ENCODE measurements at regions not wholly inside any gene's neighbourhood (a gene's known extent, or its start where the extent isn't known, plus 50 kb on each side); places are given as distances from the start of the nearest gene placed in this dataset.

DNA sequence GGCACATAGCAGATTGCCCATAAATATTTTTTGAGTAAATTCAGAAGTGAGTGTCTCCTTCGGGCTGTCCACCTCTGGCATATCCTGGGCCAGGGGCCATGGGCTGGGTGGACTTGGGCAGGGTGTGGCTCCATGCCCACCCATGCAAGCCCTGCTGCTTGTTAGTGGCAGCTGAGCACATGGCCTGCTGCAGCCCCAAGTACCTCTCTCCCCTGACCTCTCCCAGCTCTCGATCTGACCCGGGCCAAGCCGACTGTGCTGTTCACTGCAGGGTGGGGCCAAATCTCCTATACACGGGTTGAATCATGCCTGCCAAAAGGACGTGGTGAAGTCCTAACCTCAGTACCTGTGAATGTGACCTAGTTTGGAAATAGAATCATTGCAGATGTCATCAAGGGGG, 132.5 kb upstream of the C1orf174 start:
- intact Hi-C loops (cut with DNase I; ENCODE audit: low total_unique reads) = no loop called here
- DNase-seq = no peak
- Histone ChIP-seq H3K4me1 (no peaks in the 10 kb centered on the region), H3K27ac (no peak overlapping the region), H3K36me3 (ENCODE audit: low read depth, missing control alignments) (no peaks in the 10 kb centered on the region), H3K9me3 (no peaks in the 10 kb centered on the region), H3K4me3 (no peak overlapping the region), H3K27me3 (no peaks in the 10 kb centered on the region)
- TF ChIP-seq, protein P1, sequence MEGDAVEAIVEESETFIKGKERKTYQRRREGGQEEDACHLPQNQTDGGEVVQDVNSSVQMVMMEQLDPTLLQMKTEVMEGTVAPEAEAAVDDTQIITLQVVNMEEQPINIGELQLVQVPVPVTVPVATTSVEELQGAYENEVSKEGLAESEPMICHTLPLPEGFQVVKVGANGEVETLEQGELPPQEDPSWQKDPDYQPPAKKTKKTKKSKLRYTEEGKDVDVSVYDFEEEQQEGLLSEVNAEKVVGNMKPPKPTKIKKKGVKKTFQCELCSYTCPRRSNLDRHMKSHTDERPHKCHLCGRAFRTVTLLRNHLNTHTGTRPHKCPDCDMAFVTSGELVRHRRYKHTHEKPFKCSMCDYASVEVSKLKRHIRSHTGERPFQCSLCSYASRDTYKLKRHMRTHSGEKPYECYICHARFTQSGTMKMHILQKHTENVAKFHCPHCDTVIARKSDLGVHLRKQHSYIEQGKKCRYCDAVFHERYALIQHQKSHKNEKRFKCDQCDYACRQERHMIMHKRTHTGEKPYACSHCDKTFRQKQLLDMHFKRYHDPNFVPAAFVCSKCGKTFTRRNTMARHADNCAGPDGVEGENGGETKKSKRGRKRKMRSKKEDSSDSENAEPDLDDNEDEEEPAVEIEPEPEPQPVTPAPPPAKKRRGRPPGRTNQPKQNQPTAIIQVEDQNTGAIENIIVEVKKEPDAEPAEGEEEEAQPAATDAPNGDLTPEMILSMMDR (IDR thresholded peaks at IDR 0.05) = no peak
- no peak for TF ChIP-seq POLR2A (IDR thresholded peaks at IDR 0.05)
- WGBS, 2 donors = 76 to 80% methylated on average over 6 of the region's 6 CpGs

DNA sequence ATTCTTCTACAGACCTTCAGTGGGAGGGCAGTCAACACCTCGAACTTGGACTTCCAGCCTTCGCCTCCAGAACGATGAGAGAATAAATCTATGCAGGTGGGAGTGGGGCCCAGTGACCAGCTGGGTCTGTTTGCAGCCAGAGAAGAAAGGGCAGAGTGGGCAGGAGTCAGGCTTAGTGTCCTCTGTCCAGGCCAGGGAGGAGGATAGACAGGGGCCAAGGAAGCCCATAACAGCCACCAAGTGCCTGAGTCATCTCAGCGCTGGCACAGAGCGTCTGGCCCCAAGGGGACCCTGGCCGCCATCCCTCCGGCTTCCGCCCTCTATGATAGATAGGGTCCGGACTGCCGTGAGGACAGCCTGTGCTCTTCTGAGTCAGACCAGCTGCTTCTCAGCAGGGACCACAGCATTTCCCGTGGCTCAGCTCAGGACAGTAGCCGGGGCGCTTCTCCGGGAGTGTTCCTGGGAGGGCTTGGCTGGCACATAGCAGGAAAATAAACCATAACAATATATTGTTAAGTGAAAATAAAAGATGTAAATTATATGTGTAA, 133.1 kb upstream of the C1orf174 start:
- WGBS, 2 donors = 58 to 63% methylated on average over 14 of the region's 14 CpGs
- intact Hi-C loops (cut with DNase I; ENCODE audit: low total_unique reads) = no loop called here

DNA sequence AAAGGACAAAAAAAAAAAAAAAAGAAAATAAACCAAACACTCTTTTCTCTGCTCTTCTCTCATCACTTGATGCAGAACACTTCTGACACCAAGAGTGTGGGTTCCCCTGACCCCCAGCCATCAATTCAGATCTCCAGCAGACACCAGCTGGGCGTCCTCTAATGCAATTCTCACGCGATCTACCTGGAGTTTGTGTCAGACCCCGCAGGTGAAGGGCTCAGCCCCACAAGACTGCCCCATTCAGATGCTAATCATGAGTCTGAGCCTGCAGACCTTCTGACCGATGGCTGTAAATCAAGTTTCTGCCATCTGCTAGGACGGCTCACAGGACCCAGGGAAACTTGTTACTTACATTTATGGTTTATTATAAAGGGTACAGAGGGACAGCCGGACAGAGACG, 133.6 kb upstream of the C1orf174 start:
- TF ChIP-seq POLR2A (IDR thresholded peaks at IDR 0.05) = no peak
- TF ChIP-seq, protein P1 (IDR thresholded peaks at IDR 0.05) = no peak
- no peaks in the 10 kb centered on the region for H3K27me3 ChIP-seq
- no peak for DNase-seq
- no peaks in the 10 kb centered on the region for H3K9me3 ChIP-seq
- H3K27ac ChIP-seq = no peak overlapping the region
- no peaks in the 10 kb centered on the region for H3K36me3 ChIP-seq (ENCODE audit: low read depth, missing control alignments)
- no peak overlapping the region for H3K4me3 ChIP-seq
- intact Hi-C loops (cut with DNase I; ENCODE audit: low total_unique reads) = no loop called here
- no peaks in the 10 kb centered on the region for H3K4me1 ChIP-seq
- WGBS, 2 donors = 63 to 74% methylated on average over 8 of the region's 8 CpGs

More for the DNA sequence above, 133.1 kb upstream of the C1orf174 start:
- Histone ChIP-seq H3K36me3 (ENCODE audit: low read depth, missing control alignments) (no peaks in the 10 kb centered on the region), H3K27ac (no peak overlapping the region), H3K4me1 (no peaks in the 10 kb centered on the region), H3K4me3 (no peak overlapping the region), H3K9me3 (no peaks in the 10 kb centered on the region), H3K27me3 (no peaks in the 10 kb centered on the region)
- TF ChIP-seq POLR2A (IDR thresholded peaks at IDR 0.05) = no peak
- TF ChIP-seq, protein P1 (IDR thresholded peaks at IDR 0.05) = no peak
- DNase-seq = no peak

DNA sequence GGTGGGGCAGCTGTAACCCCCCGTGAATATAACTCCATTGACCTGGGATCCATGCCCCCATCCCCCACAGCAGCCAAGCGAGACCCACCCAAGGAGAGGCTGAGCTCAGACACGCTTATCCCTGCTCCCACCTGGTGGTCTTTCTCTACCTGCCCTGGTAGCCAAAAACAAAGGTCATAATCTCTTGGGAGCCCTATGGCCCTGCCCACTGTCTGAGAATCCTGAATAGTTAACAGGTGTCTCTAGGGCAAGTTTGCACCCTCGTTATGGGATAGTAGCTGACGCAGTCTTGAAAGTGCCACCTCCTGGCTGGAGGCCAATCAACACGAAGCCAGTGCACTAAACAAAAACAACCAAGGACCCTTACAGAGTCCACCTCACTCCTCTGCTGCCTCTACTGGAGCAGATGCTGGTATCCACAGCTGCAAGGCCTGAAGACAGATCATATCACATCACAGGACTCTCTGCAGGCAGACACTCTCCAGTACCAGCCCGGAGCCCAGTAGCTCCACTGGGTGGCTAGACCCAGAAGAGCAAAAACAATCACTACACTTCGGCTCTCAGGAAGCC, 134.3 kb upstream of the C1orf174 start:
- H3K4me1 ChIP-seq = no peaks in the 10 kb centered on the region
- intact Hi-C loops (cut with DNase I; ENCODE audit: low total_unique reads) = no loop called here
- no peaks in the 10 kb centered on the region for H3K36me3 ChIP-seq (ENCODE audit: low read depth, missing control alignments)
- WGBS, 2 donors = 79 to 87% methylated on average over 8 of the region's 8 CpGs
- H3K27ac ChIP-seq = no peak overlapping the region
- no peaks in the 10 kb centered on the region for H3K27me3 ChIP-seq
- TF ChIP-seq POLR2A (IDR thresholded peaks at IDR 0.05) = no peak
- TF ChIP-seq, protein P1 (IDR thresholded peaks at IDR 0.05) = no peak
- no peak overlapping the region for H3K4me3 ChIP-seq
- H3K9me3 ChIP-seq = no peaks in the 10 kb centered on the region
- no peak for DNase-seq

DNA sequence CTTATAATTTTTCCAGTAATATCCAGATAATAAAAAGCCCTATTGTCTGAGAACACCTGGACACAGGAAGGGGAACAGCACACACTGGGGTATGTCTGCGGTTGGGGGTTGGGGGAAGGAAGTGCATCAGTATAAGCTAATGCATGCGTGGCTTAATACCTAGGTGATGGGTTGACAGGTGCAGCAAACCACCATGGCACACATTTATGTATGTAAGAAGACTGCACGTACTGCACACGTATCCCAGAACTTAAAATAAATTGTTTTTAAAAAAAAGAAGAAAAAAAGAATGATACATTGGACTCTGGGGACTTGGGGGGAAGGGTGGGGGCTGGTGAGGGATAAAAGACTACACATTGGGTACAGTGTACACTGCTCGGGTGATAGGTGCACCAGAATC, 144.9 kb upstream of the C1orf174 start:
- WGBS, 2 donors = 74 to 77% methylated on average over 5 of the region's 5 CpGs
- intact Hi-C loops (cut with DNase I; ENCODE audit: low total_unique reads) = no loop called here
- Histone ChIP-seq H3K36me3 (ENCODE audit: low read depth, missing control alignments) (no peaks in the 10 kb centered on the region), H3K9me3 (no peaks in the 10 kb centered on the region), H3K27me3 (no peaks in the 10 kb centered on the region), H3K4me1 (peaks cover 10% of the 10 kb centered on the region), H3K4me3 (no peak overlapping the region), H3K27ac (no peak overlapping the region)
- TF ChIP-seq, protein P1 (IDR thresholded peaks at IDR 0.05) = no peak
- no peak for TF ChIP-seq POLR2A (IDR thresholded peaks at IDR 0.05)
- DNase-seq = no peak
